Lower lobe of right lung (tissue), 2 donors: ENCODE measurements at regions not wholly inside any gene's neighbourhood (a gene's known extent, or its start where the extent isn't known, plus 50 kb on each side); places are given as distances from the start of the nearest gene placed in this dataset.

Experiments used
- ATAC-seq, 2 donors: fragments of 200-7000 bp; cut with Tn5 transposase; one replicate each; pipeline ENCODE4 v1.9.1; 2020 to 2022; ENCODE audit warnings: mild to moderate bottlenecking in 2 of 2, moderate library complexity in 2 of 2
- DNase-seq: peaks from one replicate; pipeline ENCODE4 v3.0.0-alpha.2; 2020
- H3K27ac ChIP-seq: fragments of 200-600 bp; one replicate; pipeline ENCODE4 v1.8.0; 2022
- H3K27me3 ChIP-seq: fragments of 200-600 bp; one replicate; pipeline ENCODE4 v1.8.0; 2022; ENCODE audit warnings: low read depth
- H3K36me3 ChIP-seq: fragments of 200-600 bp; one replicate; pipeline ENCODE4 v1.8.0; 2022; ENCODE audit warnings: mild to moderate bottlenecking
- H3K4me1 ChIP-seq: fragments of 200-600 bp; one replicate; pipeline ENCODE4 v1.8.0; 2022
- H3K4me3 ChIP-seq: fragments of 200-600 bp; one replicate; pipeline ENCODE4 v1.8.0; 2022; ENCODE audit warnings: mild to moderate bottlenecking
- H3K9me3 ChIP-seq: fragments of 200-600 bp; one replicate; pipeline ENCODE4 v1.8.0; 2022
- intact Hi-C: fragments of 100-400 bp; cut with DNase I; formaldehyde crosslinking; loops from one replicate; pipeline ENCODE4 v1.11.0; 2022
- TF ChIP-seq, protein P1 (sequence below): fragments of 200-600 bp; IDR thresholded peaks from one replicate; pipeline ENCODE4 v1.8.0; 2022; ENCODE audit warnings: antibody characterized with exemption, mild to moderate bottlenecking
- donor health status: DM: no; HTN: yes; CAD: no; lungs with severe emphysema.

DNA sequence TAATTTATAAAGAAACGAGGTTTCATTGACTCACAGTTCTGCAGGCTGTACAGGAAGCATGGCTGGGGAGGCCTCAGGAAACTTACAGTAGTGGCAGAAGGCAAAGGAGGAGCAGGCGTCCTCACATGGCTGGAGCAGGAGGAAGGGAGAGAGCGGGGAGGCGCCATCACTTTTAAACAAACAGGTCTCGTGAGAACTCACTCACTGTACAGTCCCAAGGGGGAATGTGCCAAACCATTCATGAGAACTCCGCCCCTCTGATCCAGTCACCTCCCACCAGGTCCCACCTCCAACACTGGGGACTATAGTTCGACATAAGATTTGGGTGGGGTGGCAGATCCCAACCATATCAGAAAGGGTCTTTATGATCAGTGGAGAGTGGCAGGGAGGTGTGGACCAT is 392.4 kb upstream of the TNRC6C start:
- Histone ChIP-seq H3K27me3 (peaks cover 31% of the 10 kb centered on the region), H3K4me1 (peaks cover under 1% of the 10 kb centered on the region), H3K36me3 (no peaks in the 10 kb centered on the region), H3K4me3 (no peak overlapping the region), H3K9me3 (no peaks in the 10 kb centered on the region), H3K27ac (no peak overlapping the region)
- ATAC-seq (no peak), DNase-seq (no peak)
- TF ChIP-seq, protein P1, sequence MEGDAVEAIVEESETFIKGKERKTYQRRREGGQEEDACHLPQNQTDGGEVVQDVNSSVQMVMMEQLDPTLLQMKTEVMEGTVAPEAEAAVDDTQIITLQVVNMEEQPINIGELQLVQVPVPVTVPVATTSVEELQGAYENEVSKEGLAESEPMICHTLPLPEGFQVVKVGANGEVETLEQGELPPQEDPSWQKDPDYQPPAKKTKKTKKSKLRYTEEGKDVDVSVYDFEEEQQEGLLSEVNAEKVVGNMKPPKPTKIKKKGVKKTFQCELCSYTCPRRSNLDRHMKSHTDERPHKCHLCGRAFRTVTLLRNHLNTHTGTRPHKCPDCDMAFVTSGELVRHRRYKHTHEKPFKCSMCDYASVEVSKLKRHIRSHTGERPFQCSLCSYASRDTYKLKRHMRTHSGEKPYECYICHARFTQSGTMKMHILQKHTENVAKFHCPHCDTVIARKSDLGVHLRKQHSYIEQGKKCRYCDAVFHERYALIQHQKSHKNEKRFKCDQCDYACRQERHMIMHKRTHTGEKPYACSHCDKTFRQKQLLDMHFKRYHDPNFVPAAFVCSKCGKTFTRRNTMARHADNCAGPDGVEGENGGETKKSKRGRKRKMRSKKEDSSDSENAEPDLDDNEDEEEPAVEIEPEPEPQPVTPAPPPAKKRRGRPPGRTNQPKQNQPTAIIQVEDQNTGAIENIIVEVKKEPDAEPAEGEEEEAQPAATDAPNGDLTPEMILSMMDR: no peak
- intact Hi-C loops: no loop called here

DNA sequence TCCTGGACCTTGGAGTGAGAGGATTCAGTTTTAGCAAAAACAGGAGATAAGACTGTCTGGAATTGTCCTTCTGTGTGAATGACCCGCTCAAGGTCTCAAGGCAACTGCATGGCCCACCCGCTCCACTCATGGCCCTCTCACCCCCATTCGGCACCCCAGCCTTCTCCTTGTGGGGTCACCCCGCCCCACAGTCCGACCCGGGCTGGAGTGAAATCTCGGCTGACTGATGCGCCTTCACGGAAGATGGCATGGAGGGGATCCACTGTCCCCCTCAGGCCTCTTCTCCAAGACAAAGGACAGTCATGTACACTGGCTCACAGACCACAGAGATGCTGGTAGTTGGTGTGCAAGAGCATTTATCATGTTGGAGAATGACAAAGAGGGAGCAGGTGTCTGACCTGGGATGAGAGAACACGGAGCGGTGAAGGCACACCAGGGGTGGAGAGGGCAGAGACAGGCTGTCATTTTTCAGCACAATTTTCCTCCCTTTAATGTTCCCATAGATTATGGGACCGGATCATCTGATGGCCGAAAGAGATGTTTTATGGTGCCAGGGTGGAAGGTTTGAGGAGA is 391.9 kb upstream of the TNRC6C start:
- no peaks in the 10 kb centered on the region for H3K9me3 ChIP-seq
- intact Hi-C loops: no loop called here
- ATAC-seq (no peak), DNase-seq (peak; percentile 35)
- H3K27ac ChIP-seq: no peak overlapping the region
- no peak overlapping the region for H3K4me3 ChIP-seq
- H3K27me3 ChIP-seq: peaks cover 34% of the 10 kb centered on the region
- TF ChIP-seq, protein P1: no peak
- peaks cover 6% of the 10 kb centered on the region for H3K4me1 ChIP-seq
- no peaks in the 10 kb centered on the region for H3K36me3 ChIP-seq

DNA sequence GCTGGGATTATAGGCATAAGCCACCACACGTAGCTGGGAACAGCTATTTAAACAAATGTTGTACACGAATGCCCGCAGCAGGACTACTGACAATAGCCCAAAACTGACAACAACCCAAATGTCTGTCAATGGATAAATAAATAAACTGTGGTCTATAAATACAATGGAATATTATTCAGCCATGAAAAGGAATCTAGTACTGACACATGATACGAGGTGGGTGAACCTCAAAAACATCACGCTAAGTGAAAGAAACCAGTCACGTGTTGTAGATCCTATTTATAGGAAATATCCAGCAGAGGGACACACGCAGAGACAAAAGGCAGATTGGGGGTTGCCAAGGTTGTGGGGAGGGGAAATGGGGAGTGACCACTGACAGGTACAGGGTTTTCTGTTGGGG is 390.0 kb upstream of the TNRC6C start:
- Histone ChIP-seq H3K27me3 (peaks cover 44% of the 10 kb centered on the region), H3K4me1 (peaks cover 15% of the 10 kb centered on the region), H3K27ac (no peak overlapping the region), H3K9me3 (no peaks in the 10 kb centered on the region), H3K4me3 (no peak overlapping the region), H3K36me3 (no peaks in the 10 kb centered on the region)
- TF ChIP-seq, protein P1: no peak
- DNase-seq: no peak
- intact Hi-C loops: no loop called here
- ATAC-seq: no peak

DNA sequence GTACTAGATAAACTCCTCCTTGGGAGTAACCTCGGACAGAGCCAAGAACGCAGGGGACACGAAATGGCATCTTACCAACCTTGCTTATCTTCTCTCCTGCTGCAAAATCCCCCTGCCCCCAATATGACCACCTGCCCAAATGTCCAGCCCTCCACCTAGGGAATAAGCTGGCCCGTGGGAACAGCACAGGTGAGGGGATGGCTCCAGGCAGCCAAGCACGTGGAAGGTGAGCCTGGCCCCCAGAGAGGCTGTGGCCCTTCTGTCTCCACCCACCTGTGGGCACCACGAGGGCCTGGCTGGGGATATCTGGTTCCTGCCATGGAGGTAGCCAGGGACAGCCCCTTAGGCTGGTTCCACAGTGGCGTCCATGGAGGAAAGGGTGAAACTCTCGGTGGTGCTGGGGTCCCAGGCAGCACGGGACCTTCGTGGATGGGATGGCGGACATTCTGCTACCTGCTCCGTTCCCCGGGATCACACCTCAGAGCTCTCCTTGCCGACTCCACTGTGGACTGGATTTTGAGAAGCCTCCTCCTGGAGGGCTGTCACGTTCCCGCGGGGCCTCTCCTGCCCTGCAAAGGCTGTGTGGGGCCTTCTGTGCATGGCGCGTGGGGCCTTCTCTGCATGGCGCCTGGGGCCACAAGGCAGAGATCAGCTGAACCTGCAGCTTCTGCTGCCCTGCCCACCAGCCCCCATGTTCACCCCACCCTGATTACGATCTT is 388.5 kb upstream of the TNRC6C start:
- H3K9me3 ChIP-seq: no peaks in the 10 kb centered on the region
- no peak overlapping the region for H3K27ac ChIP-seq
- no peaks in the 10 kb centered on the region for H3K36me3 ChIP-seq
- intact Hi-C loops: no loop called here
- TF ChIP-seq, protein P1: no peak
- peak; percentile 28 for DNase-seq
- peaks cover 15% of the 10 kb centered on the region for H3K4me1 ChIP-seq
- no peak overlapping the region for H3K4me3 ChIP-seq
- ATAC-seq: no peak
- peaks cover 44% of the 10 kb centered on the region for H3K27me3 ChIP-seq

DNA sequence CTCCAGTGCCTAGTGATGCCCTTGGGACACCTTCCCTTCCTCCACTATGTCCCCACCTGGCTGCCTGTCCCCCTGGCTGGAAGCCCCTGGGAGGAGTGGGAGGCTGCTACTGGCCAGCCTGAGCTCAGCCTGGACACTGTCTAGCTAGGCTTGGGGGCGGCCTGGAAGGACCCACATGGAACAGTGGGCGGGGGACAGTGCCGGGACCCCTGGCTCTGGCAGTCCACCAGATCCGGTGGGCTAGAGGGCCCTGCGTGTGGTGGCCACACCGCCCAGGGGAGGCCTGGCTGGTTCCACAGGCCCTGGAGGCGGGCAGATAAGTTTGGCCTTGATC is 388.0 kb upstream of the TNRC6C start:
- intact Hi-C loops: no loop called here
- DNase-seq (peak; percentile 30), ATAC-seq (no peak)
- Histone ChIP-seq H3K27ac (no peak overlapping the region), H3K4me3 (no peak overlapping the region), H3K36me3 (no peaks in the 10 kb centered on the region), H3K27me3 (peaks cover 44% of the 10 kb centered on the region), H3K4me1 (peaks cover 15% of the 10 kb centered on the region), H3K9me3 (no peaks in the 10 kb centered on the region)
- TF ChIP-seq, protein P1: no peak
